ENCODE measurements at regions not wholly inside any gene's neighbourhood (a gene's known extent, or its start where the extent isn't known, plus 50 kb on each side); places are given as distances from the start of the nearest gene placed in this dataset.

DNA sequence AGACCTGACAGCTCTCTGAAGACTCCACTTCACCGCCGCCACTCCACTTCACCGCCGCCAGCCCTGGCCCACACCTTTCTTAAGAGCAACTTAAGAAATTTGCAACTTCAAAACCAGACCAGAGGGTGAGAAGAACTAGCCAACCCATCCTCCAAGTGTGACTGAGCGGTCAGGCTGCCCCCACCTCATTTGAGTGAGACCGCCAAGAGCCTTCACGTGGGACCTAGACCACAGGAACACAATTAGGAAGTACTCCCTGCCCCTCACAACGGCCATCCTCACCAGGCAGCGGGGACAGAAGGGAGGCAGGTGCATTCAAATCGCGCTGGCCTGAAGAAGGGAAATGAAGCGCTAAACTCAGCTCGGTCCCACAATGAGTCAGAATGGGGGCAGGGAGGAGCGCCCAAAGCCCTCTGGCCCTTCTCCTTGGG is 156.8 kb upstream of the BCL6 start:
- DNase-seq, result no peak

DNA sequence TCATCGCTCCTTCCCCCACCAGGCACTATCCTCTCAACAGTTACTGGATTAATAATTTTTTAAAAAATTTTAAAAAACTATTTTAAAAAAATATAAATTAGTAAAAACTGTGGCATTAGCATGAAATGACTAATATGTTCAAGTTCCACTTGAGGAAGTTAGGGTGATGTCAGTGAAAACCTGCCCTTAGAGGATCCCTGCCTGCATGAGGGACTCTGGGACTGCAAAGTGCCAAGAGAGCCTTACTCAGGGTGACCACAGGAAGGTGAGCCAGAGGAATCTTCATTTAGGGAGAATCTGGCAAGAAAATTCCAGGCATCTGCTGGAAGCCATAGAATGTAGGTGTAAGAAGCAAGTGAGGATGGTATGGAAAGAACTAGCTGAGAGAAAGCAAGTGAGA is 157.7 kb upstream of the BCL6 start:
- no peak for DNase-seq

GRCh38 chr3:187903697-187904096 is 158.4 kb upstream of the BCL6 start:
- no peak for DNase-seq

- DNase-seq, result no peak
Measured at GRCh38 chr3:187906416-187906815, 161.1 kb upstream of the BCL6 start.

GRCh38 chr3:187906920-187907319 is 161.7 kb upstream of the BCL6 start:
- DNase-seq, result no peak

GRCh38 chr3:187909866-187910265 is 164.6 kb upstream of the BCL6 start:
- DNase-seq, result no peak

DNA sequence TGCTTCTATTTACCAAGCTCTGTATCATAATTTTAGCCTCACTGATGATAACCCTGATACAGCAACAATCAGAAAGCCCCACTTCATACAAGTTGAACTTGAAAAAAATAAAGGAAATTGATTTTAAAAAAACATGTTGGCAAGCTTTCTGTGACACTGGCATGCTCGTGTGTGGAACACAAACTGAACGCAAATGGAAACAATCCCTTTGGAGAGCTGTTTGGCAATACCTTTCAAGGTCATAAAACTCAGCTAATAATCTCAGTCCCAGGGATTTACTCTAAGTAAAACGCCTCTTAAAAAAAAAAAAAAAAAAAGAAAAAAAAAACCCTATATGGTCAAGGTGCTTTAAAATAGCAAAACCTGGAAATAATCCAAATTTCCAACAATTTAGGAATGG is 166.7 kb upstream of the BCL6 start:
- no peak for DNase-seq

DNA sequence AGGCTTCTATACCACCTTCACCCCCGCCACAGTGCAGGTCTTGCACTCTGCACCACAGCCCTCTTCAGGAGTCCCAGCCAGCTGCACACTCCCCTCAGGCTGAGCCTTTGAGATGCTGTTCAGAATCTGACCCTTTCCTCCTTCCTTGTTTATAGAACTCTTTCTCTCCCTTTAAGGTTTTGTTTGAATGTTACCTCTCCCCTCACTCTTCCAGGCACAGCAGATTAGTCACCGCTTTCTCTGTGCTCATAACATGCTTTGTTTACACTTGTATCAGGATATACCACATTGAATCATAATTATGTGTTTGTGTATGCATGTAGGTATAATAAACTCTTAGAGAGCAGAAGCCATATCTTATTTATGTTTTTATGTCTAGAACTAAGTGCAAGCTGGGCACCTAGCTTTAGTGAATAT is 168.4 kb upstream of the BCL6 start:
- DNase-seq, result no peak

DNA sequence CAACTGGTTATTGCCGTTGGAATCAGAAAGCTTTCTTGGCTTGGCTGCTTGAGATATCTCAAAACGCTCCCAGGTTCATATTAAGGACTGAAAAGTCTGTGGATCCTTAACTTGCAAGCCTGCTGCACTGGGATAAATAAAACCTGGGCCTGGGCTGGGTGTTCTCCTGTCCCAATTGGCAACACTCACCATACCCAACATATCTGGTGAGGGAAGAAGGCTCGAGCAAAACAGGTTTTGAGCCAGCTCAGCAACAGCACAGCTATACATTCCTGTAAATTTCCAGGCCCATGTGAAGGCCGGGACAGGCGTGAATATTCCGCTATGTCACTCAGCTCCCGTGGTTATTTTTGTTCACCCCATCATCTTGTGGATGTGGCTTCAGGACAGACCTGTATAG is 169.0 kb upstream of the BCL6 start:
- DNase-seq, result no peak

DNA sequence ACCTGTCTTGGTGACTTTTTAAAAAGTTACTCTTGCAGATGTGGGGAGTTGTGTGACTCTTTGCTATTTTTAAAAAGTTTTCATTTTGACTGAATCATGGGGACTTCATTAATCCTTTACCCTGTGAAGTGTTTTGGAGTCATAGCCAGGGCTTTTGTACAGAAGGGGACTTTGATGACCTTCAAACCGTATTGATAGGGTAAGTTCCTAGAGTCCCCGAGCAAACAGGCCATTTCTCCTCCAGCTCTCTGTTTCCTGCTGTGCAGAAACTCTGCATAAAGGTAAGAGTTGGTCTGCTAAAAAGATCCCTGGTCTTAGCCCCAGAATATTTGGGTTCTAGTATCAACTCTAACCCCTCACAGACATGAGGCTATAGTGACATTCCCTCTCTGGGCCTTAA is 170.8 kb upstream of the BCL6 start:
- no peak for DNase-seq

GRCh38 chr3:187918081-187918644 is 172.9 kb upstream of the BCL6 start:
- DNase-seq, result no peak

GRCh38 chr3:187919048-187919447 is 173.8 kb upstream of the BCL6 start:
- no peak for DNase-seq

GRCh38 chr3:187919544-187919943 is 174.3 kb upstream of the BCL6 start:
- no peak for DNase-seq

- no peak for DNase-seq
Measured at GRCh38 chr3:187920030-187920429, 174.8 kb upstream of the BCL6 start.

GRCh38 chr3:187920913-187921312 is 175.6 kb upstream of the BCL6 start:
- DNase-seq, result no peak

DNA sequence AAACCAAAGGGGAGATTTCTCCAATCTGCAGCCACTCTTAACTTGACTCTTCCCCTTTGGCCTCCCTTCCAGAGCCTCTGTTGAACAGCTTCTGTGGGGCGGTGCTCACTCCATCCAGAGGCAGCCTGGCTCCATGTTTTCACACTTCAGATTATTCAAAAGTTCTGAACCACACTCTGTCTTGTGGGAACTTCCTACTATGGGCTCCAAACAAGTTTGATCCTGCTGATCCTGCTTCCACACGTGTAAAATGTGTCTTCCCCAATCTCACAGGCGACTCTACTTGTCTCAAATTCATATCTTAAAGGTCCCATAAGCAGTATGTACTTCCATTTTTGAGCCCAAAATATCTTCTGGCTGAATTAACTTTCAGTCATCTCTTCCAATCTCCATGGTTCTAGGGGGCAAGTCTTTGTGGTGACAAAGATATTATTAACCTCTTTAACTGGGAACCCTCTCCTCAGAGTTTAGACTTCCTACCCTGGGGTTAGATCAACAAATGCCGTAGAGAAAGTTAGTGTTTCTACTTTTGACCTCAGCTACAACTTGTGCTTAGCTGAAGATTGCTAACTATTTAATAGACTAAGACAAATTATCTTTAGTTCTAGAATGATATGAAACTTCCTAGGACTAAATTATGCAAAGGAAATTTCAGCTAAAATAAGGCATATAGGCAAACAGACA is 176.3 kb upstream of the BCL6 start:
- DNase-seq, result no peak

GRCh38 chr3:187922704-187923416 is 177.6 kb upstream of the BCL6 start:
- no peak for DNase-seq

- DNase-seq, result no peak
Measured at GRCh38 chr3:187924651-187925050, 179.4 kb upstream of the BCL6 start.

DNA sequence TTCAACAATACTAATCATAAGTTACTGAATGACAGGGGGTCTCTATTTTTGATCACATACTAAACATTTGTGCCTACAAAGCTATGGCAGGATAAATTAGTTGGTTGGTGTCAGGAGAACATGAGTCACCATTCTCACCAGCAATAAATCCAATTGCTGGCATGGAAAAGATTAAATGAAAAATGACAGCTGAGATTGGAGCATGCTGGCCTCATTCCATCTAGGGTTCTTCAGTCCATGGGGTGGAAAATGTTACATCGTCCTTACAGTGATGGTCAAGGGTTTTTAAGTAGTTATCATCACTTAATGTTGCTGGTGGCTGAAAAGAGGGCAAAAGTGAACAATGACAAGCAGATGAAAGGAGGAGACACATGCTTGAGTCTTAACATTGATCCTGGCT is 180.1 kb upstream of the BCL6 start:
- no peak for DNase-seq

DNA sequence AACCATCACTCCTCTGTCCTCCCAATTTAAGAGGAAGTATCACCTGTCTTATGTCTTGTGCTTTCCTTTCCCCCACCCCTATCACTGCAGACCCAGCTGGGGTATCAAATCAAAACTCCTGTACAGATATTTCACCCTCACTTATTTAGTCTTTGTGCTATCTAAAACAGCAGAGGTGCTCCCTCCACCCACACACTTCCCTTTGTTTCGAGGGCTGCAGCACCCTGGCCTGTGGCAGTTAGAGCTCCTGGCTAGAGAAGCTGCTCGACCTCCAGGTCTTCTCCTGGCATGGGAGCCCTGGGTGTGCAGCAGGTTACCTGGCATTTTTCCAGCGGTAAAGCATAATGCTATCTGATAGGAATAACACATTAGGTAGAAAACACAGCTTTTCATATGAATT is 181.4 kb upstream of the BCL6 start:
- no peak for DNase-seq

- no peak for DNase-seq
Measured at GRCh38 chr3:187927565-187927964, 182.3 kb upstream of the BCL6 start.

DNA sequence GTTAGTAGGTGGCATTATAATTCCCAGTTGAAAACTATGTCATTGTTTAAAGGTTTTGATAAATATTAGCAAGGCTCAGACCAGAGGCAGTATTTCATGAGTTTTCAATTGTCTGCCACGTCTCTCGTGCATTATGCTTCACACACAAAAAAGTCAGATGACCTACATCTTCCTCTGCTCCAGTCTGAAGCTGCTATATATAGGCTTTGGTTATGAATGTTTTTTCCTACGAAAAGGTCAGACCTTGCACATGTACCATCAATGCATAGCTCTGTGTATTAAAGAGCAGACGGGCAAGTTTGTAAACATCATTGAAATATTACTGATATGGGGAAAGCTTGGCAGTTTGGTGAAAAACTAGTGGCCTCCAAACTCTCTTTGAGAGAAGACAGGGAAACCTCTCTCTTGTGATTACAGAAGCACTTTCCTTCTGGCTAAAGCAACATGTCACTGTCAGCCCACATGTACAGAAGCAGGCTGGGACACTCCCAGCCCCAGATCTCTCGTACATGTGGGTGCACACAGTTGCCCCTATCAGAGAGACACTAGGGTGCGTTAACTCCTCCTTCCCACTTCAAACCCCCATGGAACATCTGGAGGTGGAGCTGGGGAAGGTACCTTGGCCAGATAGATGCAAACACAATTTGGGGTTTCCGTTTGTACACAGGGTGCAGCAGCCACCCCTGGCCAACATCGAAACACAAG is 184.0 kb upstream of the BCL6 start:
- no peak for DNase-seq

GRCh38 chr3:187930021-187930420 is 184.8 kb upstream of the BCL6 start:
- DNase-seq, result no peak

DNA sequence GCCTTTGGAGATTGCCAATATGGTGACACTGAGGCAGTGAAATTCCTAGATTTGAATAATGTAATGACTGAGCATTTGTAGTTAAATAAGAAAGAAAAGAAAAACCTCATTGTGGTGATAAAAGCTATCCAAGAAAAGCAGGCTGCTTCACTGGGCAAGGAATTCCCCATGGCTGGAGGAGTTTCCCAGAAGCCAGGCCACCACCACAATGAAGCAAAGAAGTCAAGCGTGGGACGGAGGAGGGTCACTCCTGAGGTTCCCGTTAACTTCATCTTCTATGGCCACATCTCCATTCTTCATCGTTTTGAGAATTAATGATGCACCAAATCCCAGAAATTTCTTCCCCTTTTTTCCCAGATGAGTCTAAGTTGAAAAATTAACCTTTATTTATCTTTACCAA is 185.8 kb upstream of the BCL6 start:
- no peak for DNase-seq

Data from SHP77 treated with DMSO at 0.1 percent for 48 hours (cell line).